ENCODE measurements at regions not wholly inside any gene's neighbourhood (a gene's known extent, or its start where the extent isn't known, plus 50 kb on each side); places are given as distances from the start of the nearest gene placed in this dataset.

- H3K36me3 ChIP-seq (ENCODE audit: insufficient read depth, low read length) = no peaks in the 10 kb centered on the region
- no peaks in the 10 kb centered on the region for H3K9me3 ChIP-seq (ENCODE audit: insufficient read depth, low read length, severe bottlenecking)
- ATAC-seq (ENCODE audit: insufficient read depth, low read depth) (no peak), DNase-seq (no peak)
- TF ChIP-seq EZH2 (IDR thresholded peaks at IDR 0.05; ENCODE audit: borderline replicate concordance, low read depth, low read length, severe bottlenecking) = no peak
- no peak for TF ChIP-seq CTCF (IDR thresholded peaks at IDR 0.05; ENCODE audit: borderline replicate concordance, extremely low read depth, low read length, poor library complexity, severe bottlenecking)
- H3K4me1 ChIP-seq (ENCODE audit: insufficient read depth, low read length) = no peaks in the 10 kb centered on the region
- no peaks in the 10 kb centered on the region for H4K20me1 ChIP-seq (ENCODE audit: insufficient read depth, low read length)
- H3K4me2 ChIP-seq (ENCODE audit: insufficient read depth, low read length) = no peak overlapping the region
- H3K27ac ChIP-seq (ENCODE audit: low read length) = no peak overlapping the region
- no peaks in the 10 kb centered on the region for H3K27me3 ChIP-seq (ENCODE audit: insufficient read depth, low read length, poor library complexity)
- H3K79me2 ChIP-seq (ENCODE audit: insufficient read depth, low read length) = no peaks in the 10 kb centered on the region
- H3K9ac ChIP-seq (ENCODE audit: low read depth, low read length) = no peak overlapping the region
- H2AFZ ChIP-seq (ENCODE audit: low read depth, low read length) = no peak overlapping the region
- no peak overlapping the region for H3K4me3 ChIP-seq (ENCODE audit: low read depth in 1 of 2, low read length in 2 of 2)
These were observed 643.9 kb upstream of the CAMK1G start for GRCh38 chr1:208939537-208940085.

- TF ChIP-seq EZH2 (IDR thresholded peaks at IDR 0.05; ENCODE audit: borderline replicate concordance, low read depth, low read length, severe bottlenecking) (no peak), CTCF (IDR thresholded peaks at IDR 0.05; ENCODE audit: borderline replicate concordance, extremely low read depth, low read length, poor library complexity, severe bottlenecking) (no peak)
- no peak overlapping the region for H3K4me2 ChIP-seq (ENCODE audit: insufficient read depth, low read length)
- no peak overlapping the region for H3K27ac ChIP-seq (ENCODE audit: low read length)
- no peaks in the 10 kb centered on the region for H3K79me2 ChIP-seq (ENCODE audit: insufficient read depth, low read length)
- no peaks in the 10 kb centered on the region for H3K4me1 ChIP-seq (ENCODE audit: insufficient read depth, low read length)
- no peak overlapping the region for H2AFZ ChIP-seq (ENCODE audit: low read depth, low read length)
- no peaks in the 10 kb centered on the region for H4K20me1 ChIP-seq (ENCODE audit: insufficient read depth, low read length)
- H3K36me3 ChIP-seq (ENCODE audit: insufficient read depth, low read length) = no peaks in the 10 kb centered on the region
- H3K4me3 ChIP-seq (ENCODE audit: low read depth in 1 of 2, low read length in 2 of 2) = no peak overlapping the region
- no peak overlapping the region for H3K9ac ChIP-seq (ENCODE audit: low read depth, low read length)
- DNase-seq (no peak), ATAC-seq (ENCODE audit: insufficient read depth, low read depth) (no peak)
- no peaks in the 10 kb centered on the region for H3K9me3 ChIP-seq (ENCODE audit: insufficient read depth, low read length, severe bottlenecking)
- no peaks in the 10 kb centered on the region for H3K27me3 ChIP-seq (ENCODE audit: insufficient read depth, low read length, poor library complexity)
These were observed 641.0 kb upstream of the CAMK1G start for GRCh38 chr1:208942394-208943130.

- Histone ChIP-seq H4K20me1 (ENCODE audit: insufficient read depth, low read length) (no peaks in the 10 kb centered on the region), H3K36me3 (ENCODE audit: insufficient read depth, low read length) (no peaks in the 10 kb centered on the region), H3K9ac (ENCODE audit: low read depth, low read length) (no peak overlapping the region), H3K4me1 (ENCODE audit: insufficient read depth, low read length) (no peaks in the 10 kb centered on the region), H3K27me3 (ENCODE audit: insufficient read depth, low read length, poor library complexity) (no peaks in the 10 kb centered on the region), H2AFZ (ENCODE audit: low read depth, low read length) (no peak overlapping the region), H3K4me3 (ENCODE audit: low read depth in 1 of 2, low read length in 2 of 2) (no peak overlapping the region), H3K4me2 (ENCODE audit: insufficient read depth, low read length) (no peak overlapping the region), H3K79me2 (ENCODE audit: insufficient read depth, low read length) (no peaks in the 10 kb centered on the region), H3K27ac (ENCODE audit: low read length) (no peak overlapping the region), H3K9me3 (ENCODE audit: insufficient read depth, low read length, severe bottlenecking) (no peaks in the 10 kb centered on the region)
- no peak for ATAC-seq (ENCODE audit: insufficient read depth, low read depth)
- TF ChIP-seq CTCF (IDR thresholded peaks at IDR 0.05; ENCODE audit: borderline replicate concordance, extremely low read depth, low read length, poor library complexity, severe bottlenecking) (no peak), EZH2 (IDR thresholded peaks at IDR 0.05; ENCODE audit: borderline replicate concordance, low read depth, low read length, severe bottlenecking) (no peak)
- no peak for DNase-seq
These were observed 640.2 kb upstream of the CAMK1G start for GRCh38 chr1:208943291-208943690.

Measured in DND-41 (cell line).